AG09319 (cell line): ENCODE measurements at regions not wholly inside any gene's neighbourhood (a gene's known extent, or its start where the extent isn't known, plus 50 kb on each side); places are given as distances from the start of the nearest gene placed in this dataset.

ENCODE experiments used
- DNase-seq: peaks from one replicate; pipeline ENCODE4 v3.0.0-alpha.2; 2010; ENCODE audit warnings: low read depth; ENCODE audit errors: extremely low read depth
- TF ChIP-seq, protein P1 (sequence below): IDR thresholded peaks from 2 replicates; pipeline ENCODE4 v1.5.1; 2011; ENCODE audit warnings: low read depth, mild to moderate bottlenecking, inconsistent platforms, low read length, moderate library complexity

DNA sequence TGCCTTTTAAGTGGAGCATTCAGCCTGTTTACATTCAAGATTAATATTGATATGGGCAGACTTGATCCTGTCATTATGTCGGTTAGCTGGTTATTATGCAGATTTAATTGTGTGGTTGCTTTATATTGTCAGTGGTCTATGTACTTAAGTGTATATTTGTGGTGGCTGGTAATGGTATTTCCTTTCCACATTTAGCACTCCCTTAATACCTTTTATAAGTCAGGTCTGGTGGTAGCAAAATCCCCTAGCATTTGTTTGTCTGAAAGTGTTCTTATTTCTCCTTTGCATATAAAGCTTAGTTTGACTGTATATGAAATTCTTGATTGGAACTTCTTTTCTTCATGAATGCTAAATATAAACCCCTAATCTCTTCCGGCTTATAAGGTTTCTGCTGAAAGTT, 403.7 kb upstream of the EPHA5 start:
- DNase-seq = no peak
- TF ChIP-seq, protein P1, sequence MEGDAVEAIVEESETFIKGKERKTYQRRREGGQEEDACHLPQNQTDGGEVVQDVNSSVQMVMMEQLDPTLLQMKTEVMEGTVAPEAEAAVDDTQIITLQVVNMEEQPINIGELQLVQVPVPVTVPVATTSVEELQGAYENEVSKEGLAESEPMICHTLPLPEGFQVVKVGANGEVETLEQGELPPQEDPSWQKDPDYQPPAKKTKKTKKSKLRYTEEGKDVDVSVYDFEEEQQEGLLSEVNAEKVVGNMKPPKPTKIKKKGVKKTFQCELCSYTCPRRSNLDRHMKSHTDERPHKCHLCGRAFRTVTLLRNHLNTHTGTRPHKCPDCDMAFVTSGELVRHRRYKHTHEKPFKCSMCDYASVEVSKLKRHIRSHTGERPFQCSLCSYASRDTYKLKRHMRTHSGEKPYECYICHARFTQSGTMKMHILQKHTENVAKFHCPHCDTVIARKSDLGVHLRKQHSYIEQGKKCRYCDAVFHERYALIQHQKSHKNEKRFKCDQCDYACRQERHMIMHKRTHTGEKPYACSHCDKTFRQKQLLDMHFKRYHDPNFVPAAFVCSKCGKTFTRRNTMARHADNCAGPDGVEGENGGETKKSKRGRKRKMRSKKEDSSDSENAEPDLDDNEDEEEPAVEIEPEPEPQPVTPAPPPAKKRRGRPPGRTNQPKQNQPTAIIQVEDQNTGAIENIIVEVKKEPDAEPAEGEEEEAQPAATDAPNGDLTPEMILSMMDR = no peak

DNA sequence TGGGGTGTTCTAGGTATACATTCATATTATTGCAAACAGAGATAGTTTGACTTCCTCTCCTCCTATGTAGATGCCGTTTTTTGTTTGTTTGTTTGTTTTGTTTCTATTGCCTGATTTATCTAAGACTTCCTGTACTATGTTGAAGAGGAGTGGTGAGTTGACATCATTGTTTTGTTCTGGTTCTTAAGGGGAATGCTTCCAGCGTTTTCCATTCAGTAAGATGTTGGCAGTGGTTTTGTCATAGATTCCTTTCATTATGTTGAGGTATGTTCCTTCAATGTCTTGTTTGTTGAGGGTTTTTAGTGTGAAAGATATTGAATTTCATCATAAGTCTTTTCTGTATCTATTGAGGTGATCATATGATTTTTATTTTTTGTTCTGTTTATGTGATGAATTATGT, 401.6 kb upstream of the EPHA5 start:
- DNase-seq = no peak
- TF ChIP-seq, protein P1 = no peak

DNA sequence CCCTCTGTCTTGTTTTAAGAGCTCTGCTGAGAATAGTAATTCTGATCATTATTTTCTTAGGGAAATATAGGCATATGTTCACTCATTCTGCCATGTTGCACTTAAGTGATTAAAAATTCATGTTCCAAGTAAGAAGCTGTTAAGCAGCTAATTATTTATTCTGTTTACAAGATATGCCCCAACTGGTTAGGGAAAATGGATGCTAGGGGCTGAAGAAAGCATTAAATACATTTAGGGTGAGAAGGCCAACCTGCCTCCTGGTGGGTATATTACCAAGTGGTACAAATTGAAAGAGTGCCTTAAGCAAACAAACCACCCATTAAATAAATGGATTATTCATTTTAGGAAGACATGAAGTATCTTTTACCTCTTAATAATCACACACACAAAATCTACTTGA, 392.6 kb upstream of the EPHA5 start:
- no peak for DNase-seq
- TF ChIP-seq, protein P1 = no peak

DNA sequence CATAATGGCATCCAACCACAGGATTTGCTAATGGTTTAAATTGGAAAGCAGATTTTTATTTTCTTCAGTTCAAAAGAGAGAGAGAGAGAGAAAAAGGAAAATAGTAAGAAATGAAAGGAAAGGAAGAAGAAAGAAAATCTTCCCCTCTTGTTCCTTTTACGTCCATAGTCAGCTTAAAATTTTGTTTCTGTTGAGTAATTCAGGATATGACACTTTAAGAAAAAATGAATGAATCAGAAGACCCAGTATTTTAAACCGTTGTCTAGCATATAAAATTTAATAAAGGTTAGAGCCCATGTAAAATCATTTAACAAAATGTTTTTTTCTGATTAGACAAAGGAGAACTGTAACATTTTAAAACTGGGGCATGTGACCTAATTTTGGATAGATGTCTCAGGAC, 391.8 kb upstream of the EPHA5 start:
- no peak for DNase-seq
- TF ChIP-seq, protein P1 = no peak

DNA sequence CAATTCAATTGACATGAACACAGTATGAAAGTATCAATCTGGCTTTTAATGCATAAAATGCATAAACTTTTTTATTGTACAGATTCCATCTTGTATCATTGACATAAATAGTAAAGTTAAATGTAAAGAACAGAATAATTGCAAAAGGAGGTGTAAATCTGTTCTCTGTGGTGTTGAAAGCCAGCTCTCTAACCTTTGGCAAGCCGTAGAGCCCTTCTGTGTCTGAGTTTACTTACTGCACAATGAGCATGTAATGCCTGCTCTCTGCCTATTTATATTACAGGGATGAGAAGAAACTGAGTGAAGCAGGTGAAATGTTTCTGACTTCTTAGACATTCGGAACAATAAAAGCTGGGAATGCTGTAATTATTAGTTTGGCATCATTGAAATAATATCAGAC, 389.3 kb upstream of the EPHA5 start:
- DNase-seq = no peak
- TF ChIP-seq, protein P1 = no peak

DNA sequence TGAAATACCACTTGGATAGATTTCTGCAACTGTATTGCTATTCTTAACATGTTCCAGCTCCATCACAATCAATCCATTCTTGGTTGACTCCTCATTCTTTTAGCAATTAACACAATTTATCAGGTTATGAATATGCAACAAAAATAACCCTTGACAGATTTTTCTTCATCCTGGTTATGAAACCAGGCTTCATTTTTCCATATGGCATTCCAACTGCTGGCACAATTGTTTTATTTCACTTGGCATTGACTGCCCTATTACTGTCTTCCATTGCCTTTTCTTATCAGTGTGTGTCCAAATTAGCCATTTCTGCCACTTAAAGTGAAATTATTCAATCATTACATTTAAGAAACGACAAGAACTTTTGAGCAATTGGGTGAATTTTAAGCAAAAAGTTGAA, 388.8 kb upstream of the EPHA5 start:
- TF ChIP-seq, protein P1 = no peak

DNA sequence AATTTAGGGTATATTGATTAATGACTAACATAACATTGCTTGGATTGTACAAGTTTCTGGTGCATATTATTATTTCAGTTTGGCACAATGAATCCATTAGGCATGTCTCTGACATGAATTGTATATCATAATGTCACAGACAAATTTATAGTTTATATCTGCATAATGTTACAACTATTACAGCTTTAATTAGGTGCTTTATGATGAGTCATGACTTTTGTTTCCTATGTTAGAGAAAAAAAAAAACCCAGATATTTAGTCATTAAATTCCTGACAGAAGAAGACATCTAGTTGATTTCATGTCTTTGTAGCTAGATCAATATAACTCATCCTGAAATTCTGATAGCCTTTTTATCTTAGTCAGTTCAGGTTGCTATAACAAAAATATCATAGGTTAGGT, 385.7 kb upstream of the EPHA5 start:
- DNase-seq = no peak
- TF ChIP-seq, protein P1 = no peak

More for the DNA sequence above, 388.8 kb upstream of the EPHA5 start:
- DNase-seq = no peak
